NCI-H2107 (cell line): ENCODE measurements at regions not wholly inside any gene's neighbourhood (a gene's known extent, or its start where the extent isn't known, plus 50 kb on each side); places are given as distances from the start of the nearest gene placed in this dataset.
"Not testable (repeated sequence)": the region's sequence is repeated elsewhere in the genome, so short reads cannot be mapped to it uniquely, and the experiment has no call there.

Experiments used
- DNase-seq: peaks from one replicate; lab custom pipeline; 2025; lab: John Stamatoyannopoulos, UW

- DNase-seq = no peak
Observed at GRCh38 chr4:18736551-18736950, 715.0 kb upstream of the LCORL start.

DNA sequence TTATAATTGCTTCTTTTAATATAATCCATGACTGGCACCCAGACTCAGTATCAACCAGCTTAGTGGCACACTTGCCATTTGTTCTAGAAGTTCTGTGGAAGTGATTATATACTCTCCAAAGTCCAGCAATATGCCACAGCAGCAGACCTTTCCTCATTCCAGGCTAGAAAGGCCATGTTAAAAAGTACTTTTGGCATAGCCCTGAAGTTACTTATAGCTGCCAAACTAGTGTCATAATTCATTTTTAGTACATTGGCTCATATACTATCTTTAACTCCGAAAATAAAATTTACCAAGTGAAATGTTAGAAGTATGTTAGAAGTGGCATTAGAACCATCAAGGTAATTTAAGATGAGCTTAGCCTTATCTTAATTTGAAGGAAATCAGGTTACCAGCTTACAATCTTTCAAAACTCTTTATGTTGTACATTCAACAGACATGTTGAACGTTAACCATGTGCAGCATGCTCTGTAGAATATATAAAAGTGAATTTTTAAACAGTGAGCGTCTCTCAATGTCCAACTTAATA lies 714.2 kb upstream of the LCORL start:
- DNase-seq = no peak

- peak; percentile 13 for DNase-seq
Observed at GRCh38 chr4:18734405-18734804, 712.9 kb upstream of the LCORL start.

DNA sequence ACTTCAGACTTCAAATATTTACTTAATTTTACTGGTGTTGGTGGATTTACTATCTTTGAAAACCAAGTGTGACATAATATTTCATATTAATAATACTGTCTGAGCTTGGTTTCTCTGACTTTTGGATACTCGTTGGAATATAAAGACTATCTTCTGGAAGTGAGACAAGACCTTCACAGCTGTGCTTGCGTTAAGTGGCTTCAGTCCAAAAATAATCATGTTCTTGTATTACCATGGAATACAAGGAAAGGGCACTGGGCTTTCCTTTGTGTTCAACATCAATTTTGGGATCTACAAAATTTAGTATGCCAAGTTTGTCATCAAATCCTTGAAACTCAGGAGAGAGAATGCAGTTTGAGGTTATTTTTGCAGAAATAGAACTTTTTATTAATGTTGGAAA lies 712.4 kb upstream of the LCORL start:
- no peak for DNase-seq

- DNase-seq = no peak
Observed at GRCh38 chr4:18722748-18723191, 701.2 kb upstream of the LCORL start.

DNA sequence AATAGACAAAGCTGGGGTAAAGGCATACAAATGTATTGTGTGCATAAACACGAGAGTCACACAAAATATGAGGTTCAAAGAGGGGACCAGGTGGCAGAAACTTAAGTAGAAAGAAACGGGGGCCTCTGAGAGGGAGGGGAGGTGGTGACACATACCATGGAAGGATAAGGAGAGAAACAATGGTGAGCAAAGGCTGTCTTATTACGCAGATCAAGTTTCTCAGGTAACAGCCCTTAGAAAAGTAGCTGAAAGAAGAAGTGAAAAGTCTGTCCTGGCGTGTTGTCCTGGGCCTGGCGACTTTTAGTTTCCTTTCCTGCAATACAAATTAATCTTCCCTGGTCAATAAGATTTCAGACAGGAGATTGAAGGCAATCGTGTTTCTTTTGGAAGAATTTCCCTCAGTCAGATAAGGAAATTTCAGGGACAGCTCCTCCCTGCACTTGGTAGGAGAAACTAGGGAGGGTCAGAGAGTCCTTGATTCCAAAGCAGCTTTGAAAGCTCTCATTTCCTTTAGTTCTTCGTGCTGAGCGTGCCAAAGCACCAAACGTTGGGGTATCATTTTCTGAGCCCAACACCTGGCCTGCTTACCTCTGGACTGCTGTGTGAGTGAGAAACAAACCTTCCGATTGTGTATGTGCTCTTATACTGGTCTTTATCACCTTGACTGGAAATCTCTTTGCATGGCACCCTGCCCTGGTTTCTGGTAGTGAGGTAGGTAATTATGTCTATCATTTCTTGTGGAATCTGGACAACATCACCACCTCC lies 676.7 kb upstream of the LCORL start:
- no peak for DNase-seq

DNA sequence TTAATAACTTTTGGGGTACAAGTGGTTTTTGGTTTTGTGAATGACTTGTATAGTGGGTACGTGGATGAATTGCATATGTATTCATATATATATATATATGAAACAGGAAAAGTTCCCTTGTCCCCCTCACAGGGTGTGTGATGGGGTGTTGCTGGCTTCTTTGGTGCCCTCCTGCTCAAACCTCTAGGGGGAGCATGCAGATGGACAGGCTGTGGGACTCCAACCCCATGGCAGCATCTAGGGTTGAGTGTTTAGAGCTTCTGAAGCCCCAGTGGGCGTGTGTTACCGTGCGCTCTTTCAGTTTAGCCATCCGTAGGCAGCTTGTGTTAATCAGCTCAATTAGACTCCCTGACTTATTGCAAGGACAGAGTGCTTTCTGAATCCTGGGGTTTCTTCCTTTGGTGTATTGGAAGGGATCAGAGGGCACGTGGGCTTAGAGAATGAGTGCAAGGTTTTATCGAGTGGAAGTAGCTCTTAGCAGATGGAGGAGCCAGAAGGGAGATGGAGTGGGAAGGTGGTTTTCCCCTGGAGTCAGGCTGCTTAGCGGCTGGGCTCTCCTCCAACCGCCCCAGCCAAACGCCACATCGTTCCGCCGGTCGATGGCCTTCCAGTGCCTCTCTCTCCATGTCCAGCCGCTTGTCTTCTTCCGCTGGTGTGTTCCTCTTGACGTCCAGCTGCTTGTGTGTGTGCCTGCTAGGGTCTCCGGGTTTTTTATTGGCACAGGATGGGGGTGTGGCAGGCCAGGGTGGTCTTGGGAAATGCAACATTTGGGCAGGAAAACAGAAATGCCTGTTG lies 674.4 kb upstream of the LCORL start:
- DNase-seq = no peak

DNA sequence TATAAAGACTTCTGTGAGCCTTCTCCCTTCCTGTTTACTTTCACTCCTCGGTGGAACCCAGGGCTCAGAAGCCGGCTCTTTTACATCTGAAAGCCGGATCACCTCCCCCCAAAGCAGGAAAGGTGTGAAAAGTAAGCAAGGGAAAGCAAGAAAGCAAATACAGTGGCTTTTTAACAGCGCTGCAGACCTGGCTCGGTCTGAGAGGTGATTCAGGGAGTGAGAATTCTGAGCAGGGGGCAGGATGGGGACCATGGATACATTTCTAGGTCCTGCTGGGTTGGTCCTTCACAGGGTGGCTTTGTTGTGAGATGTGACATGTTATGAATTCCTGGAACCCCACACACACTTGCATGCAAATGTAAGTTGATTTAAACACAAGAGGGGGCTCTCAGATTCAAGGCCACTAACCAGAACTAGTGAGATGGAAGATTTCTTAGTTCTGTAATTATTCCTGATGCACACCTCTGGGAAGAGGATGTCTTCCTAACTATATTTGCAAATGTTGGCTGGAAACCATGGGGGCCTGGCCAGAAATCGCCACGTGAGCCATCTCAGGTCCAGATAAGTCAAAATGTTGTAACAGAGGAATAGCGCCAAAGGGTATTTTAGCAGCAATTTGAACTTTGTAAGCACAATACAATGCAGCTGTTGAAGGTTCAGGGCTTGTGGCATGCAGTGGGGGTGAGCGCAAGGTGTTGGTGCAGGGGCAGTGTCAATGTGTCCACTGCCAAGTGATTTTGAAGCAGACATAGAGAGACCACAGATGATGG lies 670.1 kb upstream of the LCORL start:
- DNase-seq = no peak

- no peak for DNase-seq
Observed at GRCh38 chr4:18690291-18690955, 668.9 kb upstream of the LCORL start.

DNA sequence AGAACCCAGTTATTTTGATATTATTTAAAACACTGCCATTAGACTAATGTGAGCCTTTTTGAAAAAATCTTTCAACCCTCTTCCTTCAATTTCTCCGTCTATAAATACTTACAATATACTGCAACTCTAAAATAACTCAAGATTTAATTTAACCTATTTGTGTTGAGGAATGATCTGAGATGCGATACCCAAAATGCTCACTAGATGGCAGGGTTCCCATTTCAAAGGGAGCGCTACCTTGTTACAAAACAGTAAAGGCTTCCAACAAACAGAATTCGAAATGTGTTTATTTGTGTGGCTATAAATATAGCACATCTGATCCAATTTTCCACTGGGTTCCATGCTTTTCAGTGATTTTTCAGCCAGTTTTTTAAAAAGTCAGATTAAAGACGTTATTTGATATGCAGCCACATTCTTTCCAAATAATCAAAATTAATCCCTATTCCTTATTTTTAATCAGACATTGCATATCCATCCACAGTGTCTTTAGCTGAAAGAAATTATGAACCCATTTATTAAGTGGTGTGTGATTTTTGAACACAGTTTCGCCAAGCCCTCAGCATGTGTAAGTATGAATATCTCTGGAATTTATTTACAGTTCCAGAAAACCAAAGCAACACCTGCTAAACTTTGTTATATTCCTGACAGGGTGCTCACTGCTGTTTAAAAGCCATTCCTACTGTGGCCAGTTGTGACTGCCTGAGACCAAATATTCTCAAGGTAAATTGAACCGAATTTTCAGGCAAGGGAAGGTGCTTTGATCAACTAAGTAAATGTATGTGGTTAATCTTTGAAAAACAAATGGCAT lies 668.0 kb upstream of the LCORL start:
- DNase-seq = peak; percentile 10

DNA sequence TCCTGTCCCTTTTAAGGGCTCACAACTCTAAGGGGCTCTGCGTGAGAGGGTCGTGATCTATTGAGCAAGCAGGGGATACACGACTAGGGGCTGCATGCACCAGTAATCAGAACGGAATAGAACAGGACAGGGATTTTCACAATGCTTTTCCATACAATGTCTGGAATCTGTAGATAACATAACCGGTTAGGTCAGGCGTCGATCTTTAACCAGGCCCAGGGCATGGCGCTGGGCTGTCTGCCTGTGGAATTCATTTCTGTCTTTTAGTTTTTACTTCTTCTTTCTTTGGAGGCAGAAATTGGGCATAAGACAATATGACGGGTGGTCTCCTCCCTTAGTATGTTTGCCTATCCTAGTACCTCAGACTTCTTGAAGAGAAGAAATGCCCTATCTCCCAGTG lies 666.8 kb upstream of the LCORL start:
- not testable (repeated sequence) for DNase-seq

DNA sequence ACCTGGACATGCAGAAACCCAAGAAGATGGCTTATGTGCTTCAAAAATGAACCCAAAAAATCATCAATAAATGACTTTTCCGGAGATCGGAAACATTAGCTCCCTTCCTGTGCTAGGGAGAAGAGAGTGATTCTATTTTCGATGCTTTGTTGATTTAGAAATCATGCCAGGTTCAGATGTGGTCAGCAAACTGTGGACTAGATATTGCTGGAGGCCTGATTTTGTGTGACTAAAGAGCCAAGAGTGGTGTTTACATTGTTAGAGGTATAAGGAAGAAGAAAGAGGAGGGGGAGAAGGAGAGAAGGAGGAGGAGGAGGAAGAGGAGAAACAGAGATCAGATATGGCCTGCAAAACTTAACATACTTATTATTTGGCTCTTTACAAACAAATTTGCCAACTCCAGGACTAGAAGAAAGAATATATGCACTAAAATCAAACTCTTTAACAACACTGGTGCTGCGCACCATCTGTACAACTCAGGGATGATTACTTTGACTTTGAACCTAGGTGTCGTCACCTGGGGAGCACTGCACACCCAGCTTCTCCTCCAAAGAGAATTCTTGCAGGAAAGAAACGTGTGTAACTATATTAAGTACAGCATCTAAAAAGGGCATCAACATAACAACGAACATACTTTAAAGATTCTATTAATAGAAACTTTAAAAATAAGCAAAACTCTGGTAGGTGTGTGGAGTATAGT lies 664.9 kb upstream of the LCORL start:
- DNase-seq = no peak

DNA sequence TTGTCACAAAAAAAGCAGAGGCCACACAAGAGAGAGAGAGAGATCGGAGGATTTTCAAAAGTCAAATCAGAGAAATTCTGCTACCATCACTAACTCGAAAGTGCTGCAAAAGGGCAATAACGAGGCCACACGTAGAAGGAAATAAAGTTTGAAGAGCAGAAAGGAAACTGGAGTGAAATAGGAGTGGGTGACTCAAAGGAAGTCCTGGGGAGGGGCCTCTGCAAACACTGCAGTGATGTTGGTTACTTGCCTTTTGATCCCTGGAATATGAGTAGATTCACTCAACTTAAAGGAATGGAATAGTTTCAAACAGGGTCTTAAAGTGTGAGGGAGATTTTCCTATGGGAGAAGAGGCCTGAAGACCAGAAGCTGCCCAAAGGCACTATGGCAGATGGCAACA lies 663.4 kb upstream of the LCORL start:
- DNase-seq = no peak

DNA sequence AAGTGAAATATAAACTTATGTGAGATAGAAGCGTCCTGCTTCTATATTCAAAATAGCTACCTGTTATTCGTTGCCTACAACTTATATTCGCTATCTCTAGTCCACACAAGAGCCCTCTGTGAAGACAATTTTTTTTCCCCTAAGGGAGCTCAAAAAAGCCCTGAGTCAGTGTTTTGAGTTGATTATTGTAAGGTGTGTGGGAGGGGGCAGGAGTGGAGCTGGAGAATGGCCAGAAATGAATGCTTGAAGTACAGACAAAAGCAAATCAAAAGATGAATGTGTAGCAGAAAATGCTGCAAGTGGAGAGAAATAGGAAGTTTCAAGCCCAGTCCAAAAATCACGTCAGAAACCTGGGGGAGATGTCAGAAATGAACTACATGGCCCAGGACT lies 655.0 kb upstream of the LCORL start:
- no peak for DNase-seq

- no peak for DNase-seq
Observed at GRCh38 chr4:18675586-18676525, 654.3 kb upstream of the LCORL start.

DNA sequence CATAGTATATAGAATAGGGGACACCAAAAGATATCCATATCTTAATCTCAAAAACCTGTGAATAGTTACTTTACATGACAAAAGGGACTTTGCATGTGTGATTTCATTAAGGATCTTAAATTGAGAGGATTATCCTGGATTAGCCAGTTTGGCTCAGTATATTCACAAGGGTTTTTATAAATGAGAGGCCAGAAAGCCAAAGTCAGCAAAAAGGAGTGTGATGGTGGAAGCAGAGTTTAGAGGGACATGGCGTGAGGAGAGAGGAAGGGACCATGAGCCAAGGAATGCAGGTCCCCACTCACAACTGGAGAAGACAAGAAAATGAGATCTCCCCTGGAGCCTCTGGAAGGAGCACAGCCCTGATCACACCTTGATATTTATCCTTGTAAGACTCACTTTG lies 648.5 kb upstream of the LCORL start:
- DNase-seq = no peak

DNA sequence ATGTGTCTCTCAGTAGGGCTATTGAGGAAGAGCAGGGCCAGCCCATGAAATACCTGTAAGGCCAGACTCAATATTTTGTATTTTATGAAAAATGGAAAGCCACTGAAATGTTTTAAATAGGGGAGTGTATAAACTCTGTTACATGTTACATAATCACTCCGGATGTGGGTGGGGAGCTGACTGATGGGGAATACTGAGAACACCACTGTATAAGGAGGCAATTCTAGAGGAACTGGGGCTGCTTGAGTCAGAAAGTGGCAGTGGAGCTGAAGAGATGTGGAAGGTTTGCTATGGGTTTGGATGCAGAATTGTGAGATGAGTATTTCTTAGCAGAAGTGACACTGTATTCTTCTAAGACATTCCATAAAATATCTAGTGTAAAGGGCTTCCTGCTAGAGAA lies 647.8 kb upstream of the LCORL start:
- DNase-seq = no peak

GRCh38 chr4:18666322-18666721 lies 644.8 kb upstream of the LCORL start:
- no peak for DNase-seq

DNA sequence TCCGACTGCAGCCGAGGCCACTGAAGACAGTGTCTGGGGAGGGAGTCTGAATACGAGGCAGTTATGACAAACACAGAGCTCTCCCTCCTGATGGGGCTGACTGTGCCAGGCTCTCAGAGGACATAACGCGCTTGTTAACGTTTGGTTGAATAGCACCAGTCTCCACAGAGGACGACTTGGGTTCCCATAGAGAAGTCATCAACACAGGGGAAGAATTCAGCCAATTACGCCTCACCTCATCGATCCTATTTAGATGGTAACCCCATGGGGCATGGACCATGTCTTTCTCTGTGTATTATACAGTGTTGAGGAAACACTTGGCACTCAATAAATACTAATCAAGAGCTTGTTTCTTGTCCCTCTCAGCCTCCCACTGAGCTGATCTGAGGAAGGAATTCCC lies 642.6 kb upstream of the LCORL start:
- DNase-seq = no peak
